Fibroblast of pulmonary artery (primary cell): ENCODE measurements at regions not wholly inside any gene's neighbourhood (a gene's known extent, or its start where the extent isn't known, plus 50 kb on each side); places are given as distances from the start of the nearest gene placed in this dataset.

ENCODE experiments used
- DNase-seq: peaks from one replicate; pipeline ENCODE4 v3.0.0-alpha.2; 2010; ENCODE audit warnings: low read depth
- H3K4me3 ChIP-seq: replicated peaks from 2 replicates; pipeline ENCODE4 v1.5.1; 2011; ENCODE audit warnings: low read depth, mild to moderate bottlenecking, control low read depth, low read length, moderate library complexity
- CTCF ChIP-seq: IDR thresholded peaks from 2 replicates; pipeline ENCODE4 v1.5.1; 2011; ENCODE audit warnings: mild to moderate bottlenecking, control low read depth, low read length, inconsistent platforms; ENCODE audit errors: missing control alignments

GRCh38 chr3:165463531-165463930, 267.3 kb upstream of the SLITRK3 start:
- no peak for TF ChIP-seq CTCF
- H3K4me3 ChIP-seq, result no peak overlapping the region
- DNase-seq, result peak; percentile 23

- TF ChIP-seq CTCF, result no peak
- H3K4me3 ChIP-seq, result no peak overlapping the region
- peak; percentile 32 for DNase-seq
These were observed 266.6 kb upstream of the SLITRK3 start for GRCh38 chr3:165462636-165463334.

- DNase-seq, result no peak
- H3K4me3 ChIP-seq, result no peak overlapping the region
These were observed 264.0 kb upstream of the SLITRK3 start for GRCh38 chr3:165459924-165460835.

GRCh38 chr3:165459111-165459510, 262.9 kb upstream of the SLITRK3 start:
- no peak overlapping the region for H3K4me3 ChIP-seq
- TF ChIP-seq CTCF, result no peak
- DNase-seq, result no peak

More at GRCh38 chr3:165459924-165460835, 264.0 kb upstream of the SLITRK3 start:
- no peak for TF ChIP-seq CTCF

- TF ChIP-seq CTCF, result no peak
- H3K4me3 ChIP-seq, result no peak overlapping the region
- DNase-seq, result no peak
These were observed 260.9 kb upstream of the SLITRK3 start for GRCh38 chr3:165457096-165457495.

- no peak for DNase-seq
- no peak overlapping the region for H3K4me3 ChIP-seq
- no peak for TF ChIP-seq CTCF
These were observed 259.6 kb upstream of the SLITRK3 start for GRCh38 chr3:165455793-165456192.
